SHP77 (cell line): ENCODE measurements at regions not wholly inside any gene's neighbourhood (a gene's known extent, or its start where the extent isn't known, plus 50 kb on each side); places are given as distances from the start of the nearest gene placed in this dataset.

Experiments used
- DNase-seq, 2 experiments: peaks; one replicate each; lab custom pipeline; 2025; lab: John Stamatoyannopoulos, UW

- no peak for DNase-seq
Measured at GRCh38 chr1:37391211-37392011, 83.0 kb upstream of the ZC3H12A start.

GRCh38 chr1:37392051-37392450 is 82.3 kb upstream of the ZC3H12A start:
- DNase-seq: no peak

DNA sequence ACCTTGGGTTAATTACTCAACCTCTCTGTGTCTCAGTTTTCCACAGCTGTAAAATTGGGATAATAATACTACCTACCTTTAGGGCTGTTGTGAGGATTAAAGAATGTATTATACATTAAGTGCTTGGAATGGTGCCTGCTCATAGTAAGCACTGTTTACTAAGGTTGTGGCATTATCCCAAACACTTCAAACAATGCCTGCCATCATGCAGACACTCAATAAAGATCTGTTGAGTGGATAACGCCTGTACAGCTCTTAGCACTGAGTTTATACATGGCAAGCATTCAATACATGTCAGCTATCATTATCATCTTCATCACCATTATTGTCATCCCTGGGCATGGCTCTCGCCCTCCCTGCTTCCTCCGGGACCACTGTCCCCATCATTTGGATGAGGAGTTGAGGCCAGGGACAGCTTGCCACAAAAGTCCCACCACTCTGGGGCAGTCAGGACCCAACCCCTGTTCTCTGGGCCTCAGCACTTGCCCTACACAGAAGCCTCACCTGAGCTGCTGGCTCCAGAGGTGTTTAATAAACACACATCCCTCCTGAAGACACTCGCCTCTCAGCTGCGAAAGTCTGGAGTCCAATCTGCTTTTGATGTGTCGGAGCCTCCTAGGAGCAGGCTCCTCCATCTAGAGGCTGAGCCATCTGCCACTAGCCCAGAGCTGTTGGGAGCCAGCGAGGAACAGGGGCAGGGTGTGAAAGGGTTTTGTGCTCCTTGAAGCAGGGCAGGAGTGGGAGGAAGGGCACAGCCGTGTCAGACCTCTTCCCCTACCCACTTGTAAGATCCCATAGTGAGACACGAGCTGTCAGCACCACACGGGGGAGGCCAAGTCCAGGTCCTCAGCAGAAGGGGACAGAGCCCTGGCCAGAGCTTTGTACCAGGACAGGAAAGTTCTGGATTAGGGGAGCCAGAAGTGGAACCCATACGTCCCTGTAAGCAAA is 80.9 kb upstream of the ZC3H12A start:
- no peak for DNase-seq

- no peak for DNase-seq
Measured at GRCh38 chr1:37394574-37395464, 79.6 kb upstream of the ZC3H12A start.

DNA sequence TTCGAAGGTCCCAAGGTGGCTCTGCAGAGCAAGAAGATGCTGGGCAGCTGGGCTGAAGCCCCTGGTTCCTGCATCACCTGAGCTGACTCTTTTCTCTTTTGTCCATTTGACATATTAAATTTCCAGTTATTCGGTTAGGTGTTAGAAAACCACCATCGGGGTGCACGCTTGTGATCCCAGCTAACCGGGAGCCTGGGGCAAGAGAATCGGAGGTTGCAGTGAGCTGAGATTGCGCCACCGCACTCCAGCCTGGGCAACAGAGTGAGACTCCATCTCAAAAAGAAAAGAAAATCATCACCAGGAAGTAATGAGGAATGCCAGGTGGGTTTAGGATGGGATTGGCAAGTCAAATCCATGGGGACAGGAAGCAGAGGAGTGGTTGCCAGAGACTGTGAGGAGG is 76.3 kb upstream of the ZC3H12A start:
- no peak for DNase-seq

DNA sequence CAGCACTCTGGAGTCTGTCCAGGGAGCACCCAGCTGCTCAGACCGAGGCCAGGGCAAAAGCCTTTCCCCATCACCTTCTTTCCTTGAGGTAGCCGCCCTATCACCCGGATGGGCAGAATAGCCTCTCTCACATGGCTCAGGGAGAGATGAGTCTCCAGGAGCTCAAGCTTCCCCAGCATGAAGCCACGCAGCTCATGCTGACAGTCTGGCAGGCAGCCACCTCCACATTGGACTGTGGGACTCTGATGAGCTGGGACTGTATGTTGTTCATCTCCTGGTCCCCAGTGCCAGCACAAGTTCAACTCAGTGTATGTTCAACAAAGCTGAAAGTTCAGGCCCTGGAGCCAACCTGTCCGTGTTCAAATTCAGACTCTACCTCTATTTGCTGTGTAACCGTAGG is 75.2 kb upstream of the ZC3H12A start:
- no peak for DNase-seq

DNA sequence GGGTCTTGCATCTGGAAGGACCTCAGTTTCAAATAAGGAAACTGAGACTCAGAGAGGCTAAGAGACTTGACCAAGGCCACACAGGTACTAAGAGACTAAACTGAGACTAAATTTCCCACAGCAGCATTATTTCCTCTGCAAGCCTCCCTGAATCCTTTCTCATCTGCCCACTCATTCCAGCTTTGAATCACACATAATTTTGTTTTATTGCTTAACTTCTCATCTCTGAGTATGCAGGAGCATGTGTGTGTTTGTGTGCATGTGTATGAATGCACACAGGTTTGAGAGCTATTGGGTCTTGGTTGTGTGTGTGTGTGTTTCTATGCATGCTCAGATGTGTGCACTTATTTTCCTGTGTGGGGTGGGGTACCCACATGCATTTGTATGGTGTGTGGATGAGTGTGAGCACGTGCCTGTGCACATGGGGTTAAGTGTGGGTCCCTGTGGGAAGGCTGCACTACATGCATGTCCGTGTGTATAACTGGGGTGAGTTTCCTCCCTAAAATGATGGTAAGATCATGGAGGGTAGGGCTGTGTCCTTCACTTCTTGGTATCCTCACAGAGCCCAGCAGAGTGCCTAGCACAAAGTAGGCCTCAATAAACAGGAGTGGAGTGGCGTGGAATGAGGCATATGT is 74.4 kb upstream of the ZC3H12A start:
- no peak for DNase-seq

GRCh38 chr1:37400466-37401225 is 73.7 kb upstream of the ZC3H12A start:
- DNase-seq: no peak

- no peak for DNase-seq
Measured at GRCh38 chr1:37403166-37403565, 71.2 kb upstream of the ZC3H12A start.

- DNase-seq: no peak
Measured at GRCh38 chr1:37404711-37405110, 69.7 kb upstream of the ZC3H12A start.

- DNase-seq: no peak
Measured at GRCh38 chr1:37410105-37410504, 64.3 kb upstream of the ZC3H12A start.

DNA sequence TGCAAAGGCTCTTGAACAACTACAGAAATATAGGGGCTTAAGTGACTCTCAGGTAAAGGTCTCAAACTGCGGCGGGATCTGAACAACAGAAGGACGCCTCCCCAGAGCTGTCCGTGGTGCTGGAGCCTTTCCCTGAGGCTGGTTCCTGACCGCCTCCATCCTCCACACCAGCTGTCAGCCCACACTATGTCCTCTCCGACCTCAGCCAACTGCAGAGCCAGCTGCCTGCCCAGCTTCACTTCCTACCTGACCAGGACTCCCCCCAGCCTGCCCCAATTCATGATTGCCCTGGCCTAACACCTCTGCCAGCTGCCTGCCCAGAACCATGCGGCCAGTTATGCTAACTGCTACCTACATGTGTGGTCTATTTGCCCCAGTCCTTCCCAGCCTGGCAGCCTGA is 63.6 kb upstream of the ZC3H12A start:
- DNase-seq: no peak

- DNase-seq: no peak
Measured at GRCh38 chr1:37415611-37416244, 58.7 kb upstream of the ZC3H12A start.

DNA sequence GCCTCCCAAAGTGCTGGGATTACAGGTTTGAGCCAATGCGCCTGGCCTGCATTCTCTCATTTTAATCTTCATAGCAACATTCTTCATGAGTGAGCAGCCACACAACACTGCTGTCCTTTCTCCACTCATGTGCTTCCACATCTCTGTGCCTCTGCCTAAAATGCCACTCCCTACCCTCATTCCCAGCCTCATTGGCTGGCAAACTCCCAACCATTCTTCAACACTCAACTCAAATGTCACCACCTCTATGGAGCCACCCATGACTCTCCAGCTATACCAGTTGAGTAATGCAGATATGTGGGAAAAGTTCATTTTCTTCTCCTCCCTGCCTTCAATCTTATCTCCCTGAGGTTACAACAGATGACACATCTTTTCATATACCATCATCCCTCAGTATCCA is 53.9 kb upstream of the ZC3H12A start:
- no peak for DNase-seq

DNA sequence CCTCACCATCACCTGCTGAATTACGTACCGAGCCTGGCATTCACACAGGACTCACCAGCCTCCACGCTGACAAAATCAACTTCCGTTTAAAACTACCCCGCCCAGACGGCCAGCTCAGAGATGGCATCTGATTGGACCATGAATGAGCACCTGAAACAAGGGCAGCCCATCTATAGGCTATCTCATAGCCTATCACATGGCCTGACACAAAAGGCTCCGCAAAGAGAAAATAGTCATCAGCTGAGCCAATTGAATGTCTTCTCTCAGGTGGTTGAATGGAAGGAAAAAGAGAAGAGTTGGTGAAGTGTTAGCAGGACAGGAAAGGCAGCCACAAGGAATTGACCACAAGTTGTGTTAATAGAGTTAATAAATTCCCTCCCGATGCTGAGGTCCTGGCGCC is 50.6 kb upstream of the ZC3H12A start:
- DNase-seq: no peak

DNA sequence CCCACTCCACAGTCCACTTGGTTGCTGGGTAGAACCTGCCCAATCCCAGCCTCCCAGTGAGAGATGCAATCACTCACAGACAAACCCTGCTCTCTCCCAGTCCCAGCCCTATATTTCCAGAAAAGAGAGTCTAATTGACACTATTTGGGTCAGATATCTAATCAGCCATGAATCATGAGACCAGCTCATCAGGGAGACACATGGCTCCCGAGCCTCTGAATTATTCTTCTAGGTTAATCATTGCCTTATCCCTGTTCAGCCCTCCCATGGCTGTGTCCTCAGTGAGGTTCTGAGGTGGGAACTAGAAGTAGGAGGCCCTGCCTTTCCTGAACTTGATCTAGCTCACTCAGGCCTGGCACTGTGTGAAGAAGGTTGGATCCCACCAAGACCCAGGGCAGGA is 49.9 kb upstream of the ZC3H12A start:
- no peak for DNase-seq
